Gastroesophageal sphincter (tissue), 3 donors: ENCODE measurements at regions not wholly inside any gene's neighbourhood (a gene's known extent, or its start where the extent isn't known, plus 50 kb on each side); places are given as distances from the start of the nearest gene placed in this dataset.

Source experiments
- CTCF ChIP-seq, 4 experiments: fragments of 200-600 bp in 2 of 4; fragments of 450-650 bp in 2 of 4; sonication (generic) in 1 of 4; IDR thresholded peaks; one replicate each; pipeline ENCODE4 v1.5.1; 2017 to 2019; ENCODE audit warnings: antibody characterized with exemption in 4 of 4, mild to moderate bottlenecking in 2 of 4, moderate library complexity in 2 of 4
- EP300 ChIP-seq: sonication (generic); formaldehyde crosslinking; IDR thresholded peaks from one replicate; pipeline ENCODE4 v1.6.1; 2017; ENCODE audit warnings: antibody characterized with exemption, mild to moderate bottlenecking
- POLR2A ChIP-seq, 2 donors: fragments of 450-650 bp; IDR thresholded peaks; one replicate each; pipeline ENCODE4 v1.6.1; 2017; ENCODE audit warnings: antibody characterized with exemption in 2 of 2, mild to moderate bottlenecking in 2 of 2, moderate library complexity in 1 of 2
- POLR2AphosphoS5 ChIP-seq: sonication (generic); formaldehyde crosslinking; IDR thresholded peaks from one replicate; pipeline ENCODE4 v1.6.1; 2017; ENCODE audit warnings: antibody characterized with exemption

- no peak for TF ChIP-seq CTCF (IDR thresholded peaks at IDR 0.05)
- TF ChIP-seq EP300 = no peak
- TF ChIP-seq POLR2AphosphoS5 = no peak
- no peak for TF ChIP-seq POLR2A (IDR thresholded peaks at IDR 0.05)
Observed at GRCh38 chr5:167577616-167578015, 713.8 kb upstream of the WWC1 start.
